Suprapubic skin (tissue), 3 donors: ENCODE measurements at regions not wholly inside any gene's neighbourhood (a gene's known extent, or its start where the extent isn't known, plus 50 kb on each side); places are given as distances from the start of the nearest gene placed in this dataset.

Experiments
- POLR2AphosphoS5 ChIP-seq, 3 donors: sonication (generic); formaldehyde crosslinking; IDR thresholded peaks; one replicate each; pipeline ENCODE4 v1.6.1; 2017; ENCODE audit warnings: antibody characterized with exemption in 3 of 3
- TF ChIP-seq, protein P1 (sequence below), 2 donors: fragments of 200-600 bp in 1 of 2; fragments of 450-650 bp in 1 of 2; sonication (generic) in 1 of 2; IDR thresholded peaks; one replicate each; pipeline ENCODE4 v1.5.1; 2016 to 2019; ENCODE audit warnings: antibody characterized with exemption in 2 of 2, mild to moderate bottlenecking in 1 of 2, moderate library complexity in 1 of 2

DNA sequence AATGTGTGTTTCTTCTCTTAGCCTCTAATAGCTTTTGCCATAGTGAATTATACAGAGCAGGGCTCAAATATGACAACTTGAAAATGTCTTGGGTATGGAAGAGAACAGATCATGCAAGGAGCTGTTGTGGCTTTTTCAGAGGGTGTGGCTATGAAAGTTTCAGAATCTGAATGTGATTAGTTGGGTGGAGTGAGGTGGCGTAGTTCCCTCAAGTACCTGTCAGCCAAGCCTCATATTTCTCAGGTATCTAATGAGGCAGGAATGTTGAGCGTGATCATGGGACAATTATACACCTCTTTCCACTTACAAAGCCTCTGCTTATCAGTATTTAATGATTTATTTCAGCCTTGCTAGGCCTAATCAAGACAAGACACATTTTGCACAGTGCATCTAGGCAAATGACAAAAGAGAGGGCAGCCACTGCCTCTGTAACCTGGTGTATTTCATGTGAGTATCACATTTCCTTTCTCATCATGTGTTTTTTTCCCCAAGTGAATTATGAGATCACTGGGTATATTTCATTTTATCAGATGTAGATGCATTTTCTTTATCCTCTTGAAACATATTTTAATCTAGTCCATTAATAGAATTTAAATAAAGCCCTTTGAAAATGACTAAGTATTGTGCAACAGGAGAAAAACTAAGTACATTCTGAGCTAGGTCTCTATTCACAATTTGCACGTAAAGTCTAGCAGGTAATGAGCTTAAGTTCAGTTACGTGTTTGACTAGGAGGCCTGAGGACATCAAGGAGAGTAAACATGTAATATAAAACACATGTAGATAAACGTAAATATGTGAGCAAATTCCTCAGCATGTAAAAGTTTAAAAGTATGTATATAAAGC, 644.4 kb upstream of the IGFBP3 start:
- TF ChIP-seq POLR2AphosphoS5 (IDR thresholded peaks at IDR 0.05): no peak
- TF ChIP-seq, protein P1, sequence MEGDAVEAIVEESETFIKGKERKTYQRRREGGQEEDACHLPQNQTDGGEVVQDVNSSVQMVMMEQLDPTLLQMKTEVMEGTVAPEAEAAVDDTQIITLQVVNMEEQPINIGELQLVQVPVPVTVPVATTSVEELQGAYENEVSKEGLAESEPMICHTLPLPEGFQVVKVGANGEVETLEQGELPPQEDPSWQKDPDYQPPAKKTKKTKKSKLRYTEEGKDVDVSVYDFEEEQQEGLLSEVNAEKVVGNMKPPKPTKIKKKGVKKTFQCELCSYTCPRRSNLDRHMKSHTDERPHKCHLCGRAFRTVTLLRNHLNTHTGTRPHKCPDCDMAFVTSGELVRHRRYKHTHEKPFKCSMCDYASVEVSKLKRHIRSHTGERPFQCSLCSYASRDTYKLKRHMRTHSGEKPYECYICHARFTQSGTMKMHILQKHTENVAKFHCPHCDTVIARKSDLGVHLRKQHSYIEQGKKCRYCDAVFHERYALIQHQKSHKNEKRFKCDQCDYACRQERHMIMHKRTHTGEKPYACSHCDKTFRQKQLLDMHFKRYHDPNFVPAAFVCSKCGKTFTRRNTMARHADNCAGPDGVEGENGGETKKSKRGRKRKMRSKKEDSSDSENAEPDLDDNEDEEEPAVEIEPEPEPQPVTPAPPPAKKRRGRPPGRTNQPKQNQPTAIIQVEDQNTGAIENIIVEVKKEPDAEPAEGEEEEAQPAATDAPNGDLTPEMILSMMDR (IDR thresholded peaks at IDR 0.05): no peak
